Natural killer cell (primary cell): ENCODE measurements at regions not wholly inside any gene's neighbourhood (a gene's known extent, or its start where the extent isn't known, plus 50 kb on each side); places are given as distances from the start of the nearest gene placed in this dataset.

ENCODE experiments used
- ATAC-seq, 3 donors: fragments of 150-1000 bp in 2 of 3; fragments of 200-7000 bp in 1 of 3; cut with Tn5 transposase; 1 replicate in 1 of 3; 2 replicates in 2 of 3; pipeline ENCODE4 v1.10.0; 2021; ENCODE audit warnings: mild to moderate bottlenecking in 2 of 3, moderate library complexity in 2 of 3
- DNase-seq, 2 donors: peaks; one replicate each; pipeline versions ENCODE4 v3.0.0 to v3.0.0-alpha.2; 2013 to 2021; ENCODE audit warnings: mixed read lengths in 1 of 2
- H3K27ac ChIP-seq: one replicate; pipeline ENCODE4 v1.5.1; 2013; ENCODE audit warnings: mild to moderate bottlenecking, low read length
- H3K27me3 ChIP-seq: one replicate; pipeline ENCODE4 v1.6.1; 2013; ENCODE audit warnings: low read length; ENCODE audit not compliant: control insufficient read depth, insufficient read depth
- H3K36me3 ChIP-seq: one replicate; pipeline ENCODE4 v1.6.1; 2013; ENCODE audit warnings: low read length; ENCODE audit not compliant: control insufficient read depth, insufficient read depth
- H3K4me1 ChIP-seq: one replicate; pipeline ENCODE4 v1.6.1; 2013; ENCODE audit warnings: low read length; ENCODE audit not compliant: control insufficient read depth, insufficient read depth
- H3K4me3 ChIP-seq: one replicate; pipeline ENCODE4 v1.5.1; 2013; ENCODE audit warnings: low read length
- H3K9me3 ChIP-seq: one replicate; pipeline ENCODE4 v1.6.1; 2013; ENCODE audit warnings: low read length; ENCODE audit not compliant: control insufficient read depth, insufficient read depth
- H3K27ac Mint-ChIP-seq, 2 donors: one replicate each; pipeline ENCODE4 v1.8.0; 2022; ENCODE audit warnings: mild to moderate bottlenecking in 2 of 2, mixed read lengths in 2 of 2, moderate library complexity in 1 of 2
- H3K27me3 Mint-ChIP-seq, 2 donors: one replicate each; pipeline ENCODE4 v1.8.0; 2022; ENCODE audit warnings: low read depth in 2 of 2, mixed read lengths in 2 of 2
- H3K36me3 Mint-ChIP-seq: one replicate; pipeline ENCODE4 v1.8.0; 2022; ENCODE audit warnings: mixed read lengths
- H3K4me1 Mint-ChIP-seq, 2 donors: one replicate each; pipeline ENCODE4 v1.8.0; 2022; ENCODE audit warnings: mixed read lengths in 2 of 2
- H3K4me3 Mint-ChIP-seq: one replicate; pipeline ENCODE4 v1.8.0; 2022; ENCODE audit warnings: mild to moderate bottlenecking, moderate library complexity, mixed read lengths
- H3K9me3 Mint-ChIP-seq, 2 donors: one replicate each; pipeline ENCODE4 v1.8.0; 2022; ENCODE audit warnings: mixed read lengths in 2 of 2
- CTCF ChIP-seq: fragments of 200-600 bp; IDR thresholded peaks from one replicate; pipeline ENCODE4 v1.8.0; 2022; ENCODE audit warnings: antibody characterized with exemption
- WGBS: methylation state at CpG from one replicate; pipeline ENCODE4 v1.1.7; 2013; ENCODE audit warnings: missing lambda C conversion rate; ENCODE audit not compliant: insufficient coverage; 5-methylcytosine and 5-hydroxymethylcytosine counted together
- intact Hi-C: fragments of 100-400 bp; cut with micrococcal nuclease; formaldehyde crosslinking; loops from one replicate; pipeline ENCODE4 v1.14.2; 2022

GRCh38 chr15:93882779-93883178 lies 348.6 kb upstream of the MCTP2 start:
- Histone ChIP-seq H3K27me3 (peaks cover 2% of the 10 kb centered on the region), H3K4me1 (no peaks in the 10 kb centered on the region), H3K9me3 (no peaks in the 10 kb centered on the region), H3K27ac (no peak overlapping the region), H3K36me3 (no peaks in the 10 kb centered on the region), H3K4me3 (no peak overlapping the region)
- DNase-seq = no peak
- intact Hi-C loops = no loop called here
- 86% methylated on average over 2 of the region's 3 CpGs for WGBS
- Mint-ChIP-seq H3K4me1 (no peaks in the 10 kb centered on the region), H3K4me3 (no peak overlapping the region), H3K36me3 (no peaks in the 10 kb centered on the region), H3K9me3 (no peaks in the 10 kb centered on the region), H3K27ac (no peak overlapping the region), H3K27me3 (peaks cover 14 to 30% of the 10 kb centered on the region in 2 donors)
- no peak for TF ChIP-seq CTCF
- ATAC-seq = no peak

- peaks cover 11 to 29% of the 10 kb centered on the region in 2 donors for H3K27me3 Mint-ChIP-seq
- WGBS = 100% methylated on average over 1 of the region's 1 CpG
- H3K27ac ChIP-seq = no peak overlapping the region
Observed at GRCh38 chr15:93882141-93882540, 349.2 kb upstream of the MCTP2 start.

GRCh38 chr15:93881310-93881709 lies 350.1 kb upstream of the MCTP2 start:
- no peak for ATAC-seq
- Histone ChIP-seq H3K27me3 (peaks cover 2% of the 10 kb centered on the region), H3K9me3 (no peaks in the 10 kb centered on the region), H3K4me1 (no peaks in the 10 kb centered on the region), H3K36me3 (no peaks in the 10 kb centered on the region), H3K4me3 (no peak overlapping the region), H3K27ac (no peak overlapping the region)
- DNase-seq = no peak
- Mint-ChIP-seq H3K36me3 (no peaks in the 10 kb centered on the region), H3K27ac (no peak overlapping the region), H3K27me3 (peaks cover 14 to 29% of the 10 kb centered on the region in 2 donors), H3K4me1 (no peaks in the 10 kb centered on the region), H3K9me3 (no peaks in the 10 kb centered on the region), H3K4me3 (no peak overlapping the region)
- intact Hi-C loops = no loop called here
- no peak for TF ChIP-seq CTCF

More at GRCh38 chr15:93882141-93882540, 349.2 kb upstream of the MCTP2 start:
- no peak for TF ChIP-seq CTCF
- Mint-ChIP-seq H3K36me3 (no peaks in the 10 kb centered on the region), H3K4me3 (no peak overlapping the region), H3K9me3 (no peaks in the 10 kb centered on the region), H3K4me1 (no peaks in the 10 kb centered on the region), H3K27ac (no peak overlapping the region)
- H3K27me3 ChIP-seq = peaks cover 2% of the 10 kb centered on the region
- ATAC-seq (no peak), DNase-seq (no peak)
- no peaks in the 10 kb centered on the region for H3K36me3 ChIP-seq
- intact Hi-C loops = no loop called here
- H3K4me3 ChIP-seq = no peak overlapping the region
- H3K9me3 ChIP-seq = no peaks in the 10 kb centered on the region
- no peaks in the 10 kb centered on the region for H3K4me1 ChIP-seq

- Mint-ChIP-seq H3K4me3 (no peak overlapping the region), H3K27me3 (peaks cover 14 to 29% of the 10 kb centered on the region in 2 donors), H3K27ac (no peak overlapping the region), H3K36me3 (no peaks in the 10 kb centered on the region), H3K9me3 (no peaks in the 10 kb centered on the region), H3K4me1 (no peaks in the 10 kb centered on the region)
- no peaks in the 10 kb centered on the region for H3K4me1 ChIP-seq
- no peak overlapping the region for H3K27ac ChIP-seq
- TF ChIP-seq CTCF = no peak
- no peaks in the 10 kb centered on the region for H3K9me3 ChIP-seq
- peaks cover 2% of the 10 kb centered on the region for H3K27me3 ChIP-seq
- no peaks in the 10 kb centered on the region for H3K36me3 ChIP-seq
- WGBS = 100% methylated on average over 1 of the region's 1 CpG
- H3K4me3 ChIP-seq = no peak overlapping the region
- DNase-seq (no peak), ATAC-seq (no peak)
- intact Hi-C loops = no loop called here
Observed at GRCh38 chr15:93880358-93880757, 351.0 kb upstream of the MCTP2 start.
